ENCODE measurements at regions not wholly inside any gene's neighbourhood (a gene's known extent, or its start where the extent isn't known, plus 50 kb on each side); places are given as distances from the start of the nearest gene placed in this dataset.

DNA sequence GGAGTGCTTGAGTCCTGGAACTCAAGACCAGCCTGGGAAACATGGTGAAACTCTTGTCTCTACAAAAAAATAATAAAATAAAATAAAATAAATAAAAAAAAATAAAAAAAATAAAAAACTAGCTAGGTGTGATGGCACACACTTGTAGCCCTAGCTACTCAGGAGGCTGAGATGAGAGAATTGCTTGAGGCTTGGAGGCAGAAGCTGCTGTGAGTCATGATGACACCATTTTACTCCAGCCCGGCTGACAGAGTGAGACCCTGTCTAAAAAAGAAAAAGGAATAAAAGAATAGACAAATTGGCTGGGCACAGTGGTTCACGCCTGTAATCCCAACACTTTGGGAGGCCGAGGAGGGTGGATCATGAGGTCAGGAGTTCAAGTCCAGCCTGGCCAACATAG lies 1168.9 kb downstream of the SLITRK5 start:
- TF ChIP-seq, protein P1, sequence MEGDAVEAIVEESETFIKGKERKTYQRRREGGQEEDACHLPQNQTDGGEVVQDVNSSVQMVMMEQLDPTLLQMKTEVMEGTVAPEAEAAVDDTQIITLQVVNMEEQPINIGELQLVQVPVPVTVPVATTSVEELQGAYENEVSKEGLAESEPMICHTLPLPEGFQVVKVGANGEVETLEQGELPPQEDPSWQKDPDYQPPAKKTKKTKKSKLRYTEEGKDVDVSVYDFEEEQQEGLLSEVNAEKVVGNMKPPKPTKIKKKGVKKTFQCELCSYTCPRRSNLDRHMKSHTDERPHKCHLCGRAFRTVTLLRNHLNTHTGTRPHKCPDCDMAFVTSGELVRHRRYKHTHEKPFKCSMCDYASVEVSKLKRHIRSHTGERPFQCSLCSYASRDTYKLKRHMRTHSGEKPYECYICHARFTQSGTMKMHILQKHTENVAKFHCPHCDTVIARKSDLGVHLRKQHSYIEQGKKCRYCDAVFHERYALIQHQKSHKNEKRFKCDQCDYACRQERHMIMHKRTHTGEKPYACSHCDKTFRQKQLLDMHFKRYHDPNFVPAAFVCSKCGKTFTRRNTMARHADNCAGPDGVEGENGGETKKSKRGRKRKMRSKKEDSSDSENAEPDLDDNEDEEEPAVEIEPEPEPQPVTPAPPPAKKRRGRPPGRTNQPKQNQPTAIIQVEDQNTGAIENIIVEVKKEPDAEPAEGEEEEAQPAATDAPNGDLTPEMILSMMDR (IDR thresholded peaks at IDR 0.05), result no peak
- no peak for TF ChIP-seq POLR2A (IDR thresholded peaks at IDR 0.05)

Measured in thyroid gland (tissue), 4 donors.